K562 (cell line): ENCODE measurements at regions not wholly inside any gene's neighbourhood (a gene's known extent, or its start where the extent isn't known, plus 50 kb on each side); places are given as distances from the start of the nearest gene placed in this dataset.

Source experiments
- ATAC-seq: fragments of 200-7000 bp; cut with Tn5 transposase; 3 replicates; pipeline ENCODE4 v1.9.1; 2020; ENCODE audit warnings: moderate library complexity
- BruUV-seq: library from RNA; stranded (reverse); fragments of 400-500 nt; replicated peaks from 2 replicates; lab custom pipeline; 2021; lab: Mats Ljungman, UMichigan
- CTCF ChIA-PET: fragments of 300-600 bp; formaldehyde crosslinking; extraction: SDS; loops from one replicate; lab custom pipeline; 2021; ENCODE audit warnings: low intra/inter-chr PET ratio; lab: Yijun Ruan, JAX
- POLR2A ChIA-PET: fragments of 300-600, 350-650 bp; sonication (Branson Sonifier 250); formaldehyde crosslinking; extraction: SDS; loops from one replicate; lab custom pipeline; 2021; ENCODE audit warnings: antibody characterized with exemption, inconsistent platforms; lab: Yijun Ruan, JAX
- DNase-seq, 4 experiments: peaks; one replicate each; pipeline versions ENCODE4 v3.0.0 to v3.0.0-alpha.2; 2011 to 2018; ENCODE audit warnings: low spot score in 3 of 4, mixed read lengths in 3 of 4; ENCODE audit errors: extremely low read depth in 1 of 4
- FAIRE-seq: peaks from 2 replicates; lab custom pipeline; 2011; peaks lifted over from hg19 to GRCh38; lab: Jason Lieb, UNC
- H2AFZ ChIP-seq: 2 replicates; pipeline ENCODE4 v1.6.0; 2011; ENCODE audit warnings: low read depth, low read length, control low read depth, inconsistent platforms
- H3K27ac ChIP-seq: fragments of 200-600 bp; 3 replicates; pipeline ENCODE4 v1.8.0; 2011; ENCODE audit warnings: low read depth, mild to moderate bottlenecking, control low read depth, inconsistent platforms, low read length, moderate library complexity, mixed read lengths; ENCODE audit errors: extremely low read depth
- H3K27me3 ChIP-seq, 2 experiments: fragments of 300-600 bp in 1 of 2; 2 replicates in 1 of 2; 3 replicates in 1 of 2; pipeline versions ENCODE4 v1.6.0 to v1.8.0; 2011; ENCODE audit warnings: inconsistent platforms in 2 of 2, low read length in 2 of 2, mild to moderate bottlenecking in 1 of 2, mixed read lengths in 1 of 2, moderate library complexity in 1 of 2; ENCODE audit not compliant: control insufficient read depth in 2 of 2, insufficient read depth in 2 of 2
- H3K36me3 ChIP-seq: fragments of 300-600 bp; 3 replicates; pipeline ENCODE4 v1.8.0; 2011; ENCODE audit warnings: mild to moderate bottlenecking, low read length, inconsistent platforms; ENCODE audit not compliant: control insufficient read depth, insufficient read depth
- H3K4me1 ChIP-seq, 2 experiments: fragments of 200-600 bp in 1 of 2; replicated peaks in 1 of 2; 2 replicates in 1 of 2; 3 replicates in 1 of 2; pipeline versions ENCODE4 v1.5.1 to v1.8.0; 2011; ENCODE audit warnings: inconsistent platforms in 2 of 2, low read length in 2 of 2, mild to moderate bottlenecking in 1 of 2, mixed read lengths in 1 of 2, moderate library complexity in 1 of 2; ENCODE audit not compliant: control insufficient read depth in 2 of 2, insufficient read depth in 2 of 2
- H3K4me2 ChIP-seq: 2 replicates; pipeline ENCODE4 v1.6.1; 2011; ENCODE audit warnings: low read length, control low read depth, inconsistent platforms, mixed read lengths; ENCODE audit not compliant: insufficient read depth
- H3K4me3 ChIP-seq: fragments of 200-600 bp; sonication (generic), shearing (Covaris generic); 2 replicates; pipeline ENCODE4 v1.5.1; 2016; ENCODE audit warnings: control low read depth, inconsistent platforms
- H3K79me2 ChIP-seq: fragments of 200-600 bp; 3 replicates; pipeline ENCODE4 v1.8.0; 2011; ENCODE audit warnings: low read length, inconsistent platforms; ENCODE audit not compliant: control insufficient read depth, insufficient read depth
- H3K9ac ChIP-seq, 2 experiments: 2 replicates each; pipeline versions ENCODE4 v1.6.0 to v1.6.1; 2011; ENCODE audit warnings: low read depth in 2 of 2, low read length in 2 of 2, control low read depth in 1 of 2, inconsistent platforms in 1 of 2, mild to moderate bottlenecking in 1 of 2, mixed read lengths in 1 of 2; ENCODE audit not compliant: insufficient read depth in 1 of 2
- H3K9me1 ChIP-seq: one replicate; pipeline ENCODE4 v1.6.0; 2011; ENCODE audit warnings: inconsistent platforms, mild to moderate bottlenecking, low read length, moderate library complexity; ENCODE audit not compliant: control insufficient read depth, insufficient read depth
- H3K9me3 ChIP-seq: replicated peaks from 2 replicates; pipeline ENCODE4 v1.5.1; 2011; ENCODE audit warnings: low read depth, low read length, inconsistent platforms; ENCODE audit not compliant: control insufficient read depth, insufficient read depth
- H4K20me1 ChIP-seq: replicated peaks from 2 replicates; pipeline ENCODE4 v1.6.1; 2011; ENCODE audit warnings: low read length, inconsistent platforms, mixed read lengths; ENCODE audit not compliant: control insufficient read depth, insufficient read depth
- GABPB2 ChIP-seq: fragments of 250-450 bp; sonication (Bioruptor Pico); conservative IDR thresholded peaks from 2 replicates; pipeline ENCODE4 v1.5.1; 2021; ENCODE audit warnings: mild to moderate bottlenecking
- KLF13 ChIP-seq: fragments of 450-650 bp; IDR thresholded peaks from 2 replicates; pipeline ENCODE4 v1.6.1; 2016; ENCODE audit warnings: missing genetic modification characterization, low read depth, mild to moderate bottlenecking, missing compliant biosample characterization, moderate library complexity, borderline replicate concordance
- RBM34 ChIP-seq: fragments of 200-400 bp; formaldehyde crosslinking; IDR thresholded peaks from 2 replicates; pipeline ENCODE4 v1.6.1; 2018; ENCODE audit warnings: low read length, borderline replicate concordance; ENCODE audit not compliant: insufficient read depth
- RNF219 ChIP-seq: fragments of 250-450 bp; sonication (Bioruptor Pico); IDR thresholded peaks from 2 replicates; pipeline ENCODE4 v1.5.0; 2022; ENCODE audit warnings: mild to moderate bottlenecking
- RREB1 ChIP-seq: fragments of 250-450 bp; sonication (Bioruptor Pico); IDR thresholded peaks from 2 replicates; pipeline ENCODE4 v1.4.0; 2020
- SIN3B ChIP-seq: fragments of 450-650 bp; IDR thresholded peaks from 2 replicates; pipeline ENCODE4 v1.6.1; 2017; ENCODE audit warnings: low read depth, mild to moderate bottlenecking, moderate library complexity
- TSC22D4 ChIP-seq: fragments of 450-650 bp; IDR thresholded peaks from 2 replicates; pipeline ENCODE4 v1.6.1; 2016; ENCODE audit warnings: missing genetic modification characterization, missing biosample characterization, control low read depth
- ZBED1 ChIP-seq: IDR thresholded peaks from 2 replicates; pipeline ENCODE4 v1.6.1; 2014
- ZNF311 ChIP-seq: fragments of 250-450 bp; sonication (Bioruptor Pico); IDR thresholded peaks from 2 replicates; pipeline ENCODE4 v1.4.0; 2020; ENCODE audit warnings: mild to moderate bottlenecking, moderate library complexity
- ZNF655 ChIP-seq: fragments of 250-450 bp; sonication (Bioruptor Pico); IDR thresholded peaks from 2 replicates; pipeline ENCODE4 v1.5.0; 2021
- ZNF778 ChIP-seq: fragments of 450-650 bp; formaldehyde crosslinking; IDR thresholded peaks from 2 replicates; pipeline ENCODE4 v1.4.0; 2020; ENCODE audit warnings: mild to moderate bottlenecking, moderate library complexity
- WGBS: fragments of 100-300 bp; shearing (Covaris generic); methylation state at CpG from one replicate; pipeline ENCODE4 v1.1.6; 2016; ENCODE audit warnings: low coverage, mixed read lengths; ENCODE audit not compliant: insufficient coverage; ENCODE audit errors: missing lambda C conversion rate; 5-methylcytosine and 5-hydroxymethylcytosine counted together
- in situ Hi-C: fragments of 300-500 bp; cut with MboI; formaldehyde crosslinking; loops from 4 replicates; pipeline ENCODE4 v1.15.0; 2018; ENCODE audit warnings: inconsistent platforms, mixed read lengths
- intact Hi-C: fragments of 100-400 bp; cut with micrococcal nuclease; formaldehyde crosslinking; loops from 2 replicates; pipeline ENCODE4 v1.14.2; 2022

- Histone ChIP-seq H3K79me2 (no peaks in the 10 kb centered on the region), H3K27me3 (no peaks in the 10 kb centered on the region)
- CTCF ChIA-PET: no interaction called here
- in situ Hi-C loops: no loop called here
- TF ChIP-seq RNF219 (CRISPR knock-in tag): no peak
- TF ChIP-seq ZNF311: no peak
- TF ChIP-seq KLF13 (tag): no peak
- TF ChIP-seq ZNF778 (CRISPR knock-in tag): no peak
- TF ChIP-seq ZNF655 (CRISPR knock-in tag): no peak
- no peak for TF ChIP-seq TSC22D4 (tag)
- no peak for TF ChIP-seq RBM34
- TF ChIP-seq SIN3B: no peak
- TF ChIP-seq ZBED1: no peak
- no peak for TF ChIP-seq GABPB2 (CRISPR knock-in tag)
- no peak for TF ChIP-seq RREB1
- TF ChIP-seq, all 486 proteins: peak for 0
- DNase-seq: no peak
- Histone ChIP-seq H3K9ac (no peak overlapping the region), H3K4me2 (no peak overlapping the region), H3K9me1 (no peaks in the 10 kb centered on the region), H4K20me1 (no peaks in the 10 kb centered on the region), H3K36me3 (no peaks in the 10 kb centered on the region), H3K9me3 (no peaks in the 10 kb centered on the region), H3K4me3 (no peak overlapping the region), H3K27ac (no peak overlapping the region), H2AFZ (no peak overlapping the region), H3K4me1 (no peaks in the 10 kb centered on the region)
- BruUV-seq: no TSS peak
- intact Hi-C loops: no loop called here
- POLR2A ChIA-PET: no interaction called here
- ATAC-seq: no peak
- FAIRE-seq: no peak
- 0% methylated on average over 6 of the region's 7 CpGs for WGBS
Observed at GRCh38 chrX:144566592-144566991, 680.7 kb upstream of the SPANXN1 start.
